SIG-M5 treated with dmso at 0.1 percent for 504 hours (cell line): ENCODE measurements at regions not wholly inside any gene's neighbourhood (a gene's known extent, or its start where the extent isn't known, plus 50 kb on each side); places are given as distances from the start of the nearest gene placed in this dataset.
"Not testable (repeated sequence)": the region's sequence is repeated elsewhere in the genome, so short reads cannot be mapped to it uniquely, and the experiment has no call there.

Experiments
- DNase-seq: peaks from one replicate; lab custom pipeline; 2025; ENCODE audit not compliant: unreplicated experiment; lab: John Stamatoyannopoulos, UW

GRCh38 chr1:188127507-188127906 lies 1298.8 kb downstream of the PLA2G4A start:
- no peak for DNase-seq

DNA sequence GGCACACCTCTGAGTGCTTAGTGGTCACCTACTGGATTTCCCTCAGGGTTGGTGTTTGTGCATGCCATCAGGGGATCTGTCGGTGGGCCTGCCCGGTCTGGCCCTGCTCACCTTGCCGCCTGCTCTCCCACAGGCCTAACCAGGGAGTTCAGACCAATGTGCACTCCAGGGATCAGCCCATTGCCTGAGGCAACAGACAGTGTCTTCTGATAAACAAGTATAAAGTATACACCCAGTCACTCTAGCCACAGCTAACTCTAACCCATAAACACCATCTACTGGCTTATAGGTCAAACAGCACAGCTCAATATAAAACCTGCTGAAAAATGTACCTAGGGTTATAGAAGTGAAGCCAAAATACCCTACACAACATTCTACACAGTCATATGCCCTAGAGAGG lies 1300.0 kb downstream of the PLA2G4A start:
- DNase-seq: peak; percentile 17

- DNase-seq: no peak
Observed at GRCh38 chr1:188129856-188130838, 1301.4 kb downstream of the PLA2G4A start.

DNA sequence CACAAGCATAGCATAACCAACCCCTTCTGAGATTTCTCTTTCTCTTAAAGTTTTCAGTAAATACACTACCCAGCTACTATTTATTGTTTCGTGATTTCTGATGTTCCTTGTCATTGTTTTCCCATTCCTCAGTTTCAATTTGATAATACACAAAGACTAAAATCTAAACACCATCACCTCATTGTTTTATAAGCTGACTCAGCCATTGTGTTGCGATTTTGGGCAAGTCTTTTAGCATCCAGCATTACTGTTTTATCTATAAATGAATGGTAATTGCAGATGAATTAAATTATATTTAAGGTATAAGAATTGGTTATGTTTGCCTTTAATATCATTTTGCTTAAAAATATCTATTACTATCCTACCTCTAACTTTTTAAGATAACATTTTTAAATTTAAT lies 1308.5 kb downstream of the PLA2G4A start:
- no peak for DNase-seq

- no peak for DNase-seq
Observed at GRCh38 chr1:188140958-188141357, 1312.2 kb downstream of the PLA2G4A start.

- DNase-seq: no peak
Observed at GRCh38 chr1:188154196-188154595, 1325.4 kb downstream of the PLA2G4A start.

- DNase-seq: no peak
Observed at GRCh38 chr1:188154761-188155160, 1326.0 kb downstream of the PLA2G4A start.

- DNase-seq: no peak
Observed at GRCh38 chr1:188155261-188155660, 1326.5 kb downstream of the PLA2G4A start.

DNA sequence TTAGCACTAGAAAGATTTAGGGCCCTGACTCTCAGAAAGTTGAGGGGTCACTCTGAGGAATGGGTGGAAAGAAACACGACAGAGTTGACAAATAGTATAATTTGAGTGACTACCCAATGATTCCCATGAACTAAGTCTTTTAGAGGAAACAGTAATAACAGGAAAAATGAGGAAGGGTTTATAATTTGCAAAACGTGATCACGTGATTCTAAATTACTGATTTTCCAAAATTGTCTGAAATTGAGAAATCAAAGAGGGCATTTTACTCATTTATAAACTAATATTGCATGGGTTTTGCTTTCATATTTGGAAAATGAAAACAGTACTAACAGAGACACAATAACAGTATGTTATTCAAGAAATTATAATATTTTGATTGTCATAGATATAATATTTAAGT lies 1335.7 kb downstream of the PLA2G4A start:
- DNase-seq: no peak

DNA sequence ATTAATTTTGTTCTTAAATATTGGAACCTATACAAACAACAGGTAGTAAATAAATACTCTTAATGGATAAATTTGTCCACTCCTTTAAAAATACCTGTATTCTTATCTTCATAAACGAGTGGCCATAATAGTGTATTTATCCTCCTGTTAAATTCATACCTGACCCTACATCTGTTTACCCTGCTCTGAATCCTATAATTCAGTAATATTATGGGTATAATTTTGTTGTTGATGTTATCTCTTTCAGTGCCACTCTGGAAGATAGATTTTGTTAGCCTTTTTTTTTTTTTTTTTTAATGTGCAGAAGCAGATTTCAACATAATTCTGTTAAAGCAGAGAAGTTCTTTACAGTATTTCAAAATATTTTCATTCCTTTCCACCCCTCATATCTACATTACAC lies 1337.9 kb downstream of the PLA2G4A start:
- DNase-seq: no peak

DNA sequence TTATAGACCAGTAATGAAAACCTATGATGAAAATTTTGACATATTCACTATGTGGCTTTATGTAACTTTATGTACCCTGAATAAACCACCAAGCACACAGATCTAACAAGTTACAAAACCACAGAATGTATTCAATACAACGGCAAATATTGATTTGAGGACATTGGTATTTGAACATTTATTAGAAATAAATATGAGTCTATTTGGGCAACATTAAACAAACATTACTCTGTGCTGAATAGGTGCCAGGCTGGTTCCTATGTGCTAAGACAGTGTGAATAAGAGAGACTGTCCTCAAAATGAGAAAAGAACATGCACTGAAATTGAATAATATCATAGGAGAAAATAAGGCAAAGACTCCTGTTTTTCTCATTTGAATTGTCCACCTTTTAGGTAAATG lies 1341.2 kb downstream of the PLA2G4A start:
- DNase-seq: no peak

DNA sequence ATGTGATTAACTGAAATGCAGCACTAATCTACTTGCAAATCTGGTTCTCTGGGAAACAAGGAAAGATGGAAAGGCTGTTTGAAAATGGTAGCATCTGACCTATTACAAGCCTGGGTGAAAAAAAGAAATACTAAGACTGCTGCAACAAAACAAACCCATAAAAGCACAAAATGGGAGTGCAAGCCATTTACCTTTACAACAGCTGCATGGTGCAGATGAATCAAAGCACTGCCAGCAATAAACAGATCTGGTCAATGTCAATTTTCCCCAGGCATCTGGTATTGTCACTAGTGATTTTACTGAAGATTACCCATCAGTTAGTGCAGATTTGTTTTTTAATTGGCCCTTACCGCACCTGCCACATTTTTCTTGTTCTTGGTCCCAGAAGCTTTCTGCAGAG lies 1341.7 kb downstream of the PLA2G4A start:
- DNase-seq: no peak

- DNase-seq: no peak
Observed at GRCh38 chr1:188170935-188171334, 1342.2 kb downstream of the PLA2G4A start.

GRCh38 chr1:188182063-188182462 lies 1353.3 kb downstream of the PLA2G4A start:
- DNase-seq: not testable (repeated sequence)

DNA sequence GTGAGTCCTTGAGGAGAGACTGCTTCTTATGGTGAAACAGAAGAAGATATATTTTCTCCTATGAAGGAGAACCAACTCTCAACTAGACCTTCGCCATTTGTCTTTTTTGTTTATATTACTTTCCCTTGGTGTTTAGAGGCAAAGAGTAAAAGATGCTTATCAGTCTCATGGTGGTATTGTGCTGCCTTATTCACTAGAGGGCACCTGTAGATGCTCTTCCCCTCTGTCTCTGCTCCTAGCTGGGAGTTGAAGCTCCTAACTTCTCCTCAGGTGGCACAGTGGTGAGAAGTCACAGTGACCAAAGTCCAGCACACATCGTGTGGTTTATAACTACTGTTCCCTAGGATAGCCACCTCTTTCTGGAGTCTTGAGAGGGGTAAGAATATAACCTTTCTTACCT lies 1359.6 kb downstream of the PLA2G4A start:
- peak; percentile 6 for DNase-seq

DNA sequence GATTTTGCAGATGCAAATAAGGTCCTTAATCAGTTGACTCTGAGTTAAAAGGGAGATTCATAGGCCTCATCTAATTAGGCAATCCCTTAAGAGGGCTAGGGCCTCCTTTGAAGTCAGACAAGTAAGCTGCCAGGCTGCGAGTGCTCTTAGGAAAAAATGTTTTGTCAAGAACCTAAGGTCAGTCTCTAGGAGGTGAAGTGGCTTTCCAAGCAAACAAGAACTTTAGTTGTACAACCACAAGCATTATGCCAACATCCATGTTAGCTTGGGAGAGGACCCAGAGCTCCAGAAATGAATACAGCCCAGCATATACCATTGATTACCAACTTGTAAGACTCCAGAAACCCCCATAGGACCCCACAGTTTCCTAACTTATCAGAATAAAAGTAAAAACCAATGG lies 1366.2 kb downstream of the PLA2G4A start:
- DNase-seq: no peak

- DNase-seq: no peak
Observed at GRCh38 chr1:188218289-188218688, 1389.5 kb downstream of the PLA2G4A start.

DNA sequence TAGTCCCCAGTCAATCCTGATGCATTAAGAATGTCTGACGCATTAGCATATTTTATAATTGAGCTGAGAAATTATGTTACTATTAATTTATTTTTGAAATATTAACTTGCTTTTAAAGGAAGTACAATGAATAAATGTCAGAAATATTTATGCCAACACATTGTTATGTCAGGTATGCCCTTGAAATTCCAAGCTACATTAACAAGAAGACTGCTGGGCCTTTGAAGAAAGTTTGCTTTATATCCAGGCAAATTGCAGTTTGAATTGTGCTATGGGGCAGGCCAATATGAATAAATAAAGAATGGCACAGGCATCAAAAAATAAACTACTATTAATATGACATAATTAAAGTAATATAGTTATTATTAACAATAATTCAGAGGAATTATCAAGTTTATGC lies 1391.3 kb downstream of the PLA2G4A start:
- DNase-seq: no peak

DNA sequence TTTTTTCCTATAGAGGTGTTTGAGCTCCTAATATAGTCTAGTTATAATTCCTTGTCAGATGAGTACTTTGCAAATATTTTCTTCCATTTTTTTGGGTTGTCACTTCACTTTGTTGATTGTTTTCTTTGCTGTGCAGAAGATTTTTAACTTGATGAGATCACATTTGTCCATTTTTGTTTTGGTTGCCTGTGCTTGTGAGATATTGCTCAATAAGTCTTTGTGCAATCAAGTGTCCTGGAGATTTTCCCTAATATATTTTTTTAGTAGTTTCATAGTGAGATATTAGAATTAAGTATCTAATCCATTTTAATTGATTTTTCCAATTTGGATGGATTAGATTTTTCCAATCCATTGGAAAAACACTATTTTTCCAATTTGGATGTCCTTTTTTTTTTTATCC lies 1395.5 kb downstream of the PLA2G4A start:
- no peak for DNase-seq

DNA sequence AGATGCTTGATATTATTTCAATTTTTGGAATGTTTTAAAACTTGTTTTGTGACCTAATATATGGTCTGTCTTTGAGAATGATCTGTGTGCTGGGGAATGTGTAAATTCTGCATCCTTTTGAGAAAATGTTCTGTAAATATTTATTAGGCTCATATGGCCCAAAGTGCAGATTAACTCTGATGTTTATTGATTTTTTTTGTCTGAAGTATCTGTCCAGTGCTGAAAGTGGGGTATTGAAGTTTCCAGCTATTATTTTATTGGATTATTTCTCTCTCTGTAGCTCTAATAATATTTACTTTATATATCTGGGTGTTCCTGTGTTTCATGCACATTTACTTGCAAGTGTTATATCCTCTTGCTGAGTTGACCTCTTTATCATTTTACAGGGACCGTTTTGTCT lies 1397.2 kb downstream of the PLA2G4A start:
- no peak for DNase-seq

DNA sequence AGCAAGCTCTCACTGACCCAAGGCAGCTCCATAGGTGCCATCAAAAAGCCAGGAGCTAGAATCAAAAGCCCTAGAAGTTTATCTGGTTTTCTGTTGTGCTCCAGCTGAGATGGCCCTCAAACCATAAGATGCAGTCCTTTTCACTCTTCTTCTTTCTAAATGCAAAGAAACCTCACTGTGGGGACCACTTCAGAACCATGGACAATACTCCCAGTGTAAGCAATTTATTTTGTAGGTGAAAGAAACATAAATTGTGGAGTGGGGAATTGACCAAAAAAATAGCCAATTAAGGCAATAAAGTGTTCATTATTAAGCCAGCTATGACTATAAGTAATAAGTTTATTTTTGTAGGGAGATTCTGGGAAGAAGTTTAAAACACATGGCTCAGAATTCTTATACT lies 1399.9 kb downstream of the PLA2G4A start:
- DNase-seq: no peak

DNA sequence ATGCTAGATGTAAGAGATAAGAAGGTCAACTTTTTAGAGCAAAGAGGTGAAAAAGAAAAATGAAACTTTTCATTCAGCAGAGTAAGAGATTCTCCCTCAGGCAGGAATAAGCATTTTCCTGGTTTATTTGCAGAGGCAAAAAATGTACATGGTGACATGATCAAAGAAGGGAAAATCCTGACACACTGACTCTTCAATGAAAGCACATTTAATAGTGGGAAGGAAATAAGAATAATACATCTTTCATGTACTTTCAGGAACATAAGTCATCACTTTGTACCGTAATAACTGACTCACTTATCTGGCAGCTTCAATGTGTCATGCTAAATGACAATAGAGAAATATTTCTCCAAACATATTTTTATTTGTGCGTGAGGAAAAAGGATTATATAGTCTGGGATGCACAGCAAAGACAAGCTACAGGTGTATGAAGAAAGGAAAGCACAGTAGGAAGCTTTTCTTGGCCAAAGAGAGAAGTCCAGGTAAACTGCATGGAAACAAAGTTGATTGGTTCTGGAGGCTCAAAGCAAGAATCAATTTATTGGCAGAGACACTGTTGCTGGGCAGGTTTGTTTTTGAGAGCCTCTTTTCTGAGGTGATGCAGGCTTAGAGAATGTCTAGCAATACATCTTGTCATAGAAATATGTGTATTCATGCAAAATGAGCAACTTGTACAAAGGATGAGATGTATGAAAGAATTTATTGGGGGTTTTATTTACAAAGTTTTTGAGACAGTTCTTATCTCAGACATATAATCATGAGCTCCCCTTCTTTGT lies 1409.0 kb downstream of the PLA2G4A start:
- no peak for DNase-seq
